ENCODE measurements at regions not wholly inside any gene's neighbourhood (a gene's known extent, or its start where the extent isn't known, plus 50 kb on each side); places are given as distances from the start of the nearest gene placed in this dataset.

- no peak for TF ChIP-seq POLR3G (IDR thresholded peaks at IDR 0.05; ENCODE audit: extremely low read depth, insufficient read length, insufficient replicate concordance)
- no peak for TF ChIP-seq ARNT (IDR thresholded peaks at IDR 0.05)
- no peak for TF ChIP-seq ZZZ3 (IDR thresholded peaks at IDR 0.05)
- 0 out of 2 replicates have a peak, but pooled peaks have one; percentile 32 for TF ChIP-seq RBFOX2 (IDR thresholded peaks at IDR 0.05; ENCODE audit: low read depth, low read length)
- no peak for TF ChIP-seq CHD7 (IDR thresholded peaks at IDR 0.05; ENCODE audit: low read depth, low read length)
Observed at GRCh38 chr6:163867518-163868292, 453.2 kb downstream of the QKI start (continued).

Data from K562 (cell line).